ENCODE measurements at regions not wholly inside any gene's neighbourhood (a gene's known extent, or its start where the extent isn't known, plus 50 kb on each side); places are given as distances from the start of the nearest gene placed in this dataset.
"Not testable (repeated sequence)": the region's sequence is repeated elsewhere in the genome, so short reads cannot be mapped to it uniquely, and the experiment has no call there.

DNA sequence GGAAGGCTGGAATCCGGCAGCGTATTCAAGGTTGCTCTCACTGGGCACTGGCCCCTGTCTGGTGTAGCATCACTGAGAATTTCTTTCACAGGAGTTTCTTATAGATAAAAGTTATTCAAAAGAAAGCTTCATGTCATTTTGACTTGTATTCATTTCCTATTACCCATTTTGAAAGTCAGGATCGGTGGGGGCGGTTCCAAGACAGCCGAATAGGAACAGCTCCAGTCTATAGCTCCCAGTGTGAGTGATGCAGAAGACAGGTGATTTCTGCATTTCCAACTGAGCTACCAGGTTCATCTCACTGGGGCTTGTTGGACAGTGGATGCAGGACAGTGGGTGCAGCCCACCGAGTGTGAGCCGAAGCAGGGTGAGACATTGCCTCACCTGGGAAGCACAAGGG, 51.5 kb upstream of the CDC42EP3 start:
- H4K20me1 ChIP-seq (ENCODE audit: insufficient read depth, low read length, poor library complexity, severe bottlenecking); H3K4me2 ChIP-seq (ENCODE audit: low read depth, low read length, poor library complexity, severe bottlenecking); H3K79me2 ChIP-seq (ENCODE audit: insufficient read depth, low read length); H3F3A ChIP-seq (ENCODE audit: low read depth); H3K9me3 ChIP-seq (ENCODE audit: insufficient read depth, low read depth, low read length); H3K9me2 ChIP-seq (replicated peaks; ENCODE audit: low read depth, low read length); H3K36me3 ChIP-seq (ENCODE audit: insufficient read depth, low read length); H3K9ac ChIP-seq (ENCODE audit: low read depth, low read length, poor library complexity, severe bottlenecking); H3K27me3 ChIP-seq (ENCODE audit: insufficient read depth, low read length, poor library complexity, severe bottlenecking); H3K4me3 ChIP-seq (ENCODE audit: low read length, poor library complexity, severe bottlenecking); H2AFZ ChIP-seq (ENCODE audit: low read length): not testable (repeated sequence)
- H3K4me1 ChIP-seq (ENCODE audit: insufficient read depth, low read length, poor library complexity, severe bottlenecking): peaks cover 17% of the 10 kb centered on the region

DNA sequence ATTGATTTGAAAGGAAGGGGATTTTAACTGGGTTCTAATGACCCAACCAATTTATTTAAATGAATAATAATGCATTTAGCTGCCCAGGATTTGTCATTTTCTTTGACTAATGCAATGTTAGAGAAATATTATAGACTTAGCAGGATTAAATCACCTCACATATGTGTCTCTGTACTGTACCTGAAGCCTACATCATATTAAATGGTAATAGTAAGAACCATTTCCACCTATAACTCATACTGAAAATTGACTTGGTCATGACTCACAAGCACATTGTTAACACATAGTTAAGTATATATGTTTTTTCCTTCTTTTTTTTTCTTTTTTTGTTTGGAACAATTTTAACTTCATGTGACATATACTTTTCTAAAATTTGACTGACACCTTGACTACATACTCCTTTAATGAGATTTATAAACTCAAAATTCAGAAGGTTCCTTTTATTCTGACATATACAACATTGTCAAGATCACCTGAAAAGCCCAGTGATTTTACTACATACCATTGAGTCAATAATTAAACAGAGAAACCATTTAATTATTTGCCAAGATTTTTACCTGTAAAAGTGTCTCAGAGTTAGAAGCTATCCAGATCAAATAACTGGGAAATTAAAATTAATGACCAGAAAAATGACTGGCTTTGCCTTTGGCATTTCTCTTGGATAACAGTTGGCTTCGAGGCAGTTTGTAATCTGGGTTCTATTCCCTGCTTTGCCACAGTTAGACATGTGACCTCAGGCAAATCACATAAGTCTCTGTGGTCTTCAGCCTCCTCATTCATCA, 58.8 kb upstream of the CDC42EP3 start:
- no peak overlapping the region for H3K4me3 ChIP-seq (ENCODE audit: low read length, poor library complexity, severe bottlenecking)
- H4K20me1 ChIP-seq (ENCODE audit: insufficient read depth, low read length, poor library complexity, severe bottlenecking): no peaks in the 10 kb centered on the region
- H3K79me2 ChIP-seq (ENCODE audit: insufficient read depth, low read length): no peaks in the 10 kb centered on the region
- H2AFZ ChIP-seq (ENCODE audit: low read length): no peak overlapping the region
- no peaks in the 10 kb centered on the region for H3K36me3 ChIP-seq (ENCODE audit: insufficient read depth, low read length)
- H3K9ac ChIP-seq (ENCODE audit: low read depth, low read length, poor library complexity, severe bottlenecking): no peak overlapping the region
- H3F3A ChIP-seq (ENCODE audit: low read depth): no peaks in the 10 kb centered on the region
- H3K4me1 ChIP-seq (ENCODE audit: insufficient read depth, low read length, poor library complexity, severe bottlenecking): peaks cover 26% of the 10 kb centered on the region
- H3K9me3 ChIP-seq (ENCODE audit: insufficient read depth, low read depth, low read length): no peaks in the 10 kb centered on the region
- H3K9me2 ChIP-seq (replicated peaks; ENCODE audit: low read depth, low read length): no peaks in the 10 kb centered on the region
- no peak for TF ChIP-seq EZH2phosphoT487 (IDR thresholded peaks at IDR 0.05; ENCODE audit: borderline replicate concordance)
- TF ChIP-seq, protein P1, sequence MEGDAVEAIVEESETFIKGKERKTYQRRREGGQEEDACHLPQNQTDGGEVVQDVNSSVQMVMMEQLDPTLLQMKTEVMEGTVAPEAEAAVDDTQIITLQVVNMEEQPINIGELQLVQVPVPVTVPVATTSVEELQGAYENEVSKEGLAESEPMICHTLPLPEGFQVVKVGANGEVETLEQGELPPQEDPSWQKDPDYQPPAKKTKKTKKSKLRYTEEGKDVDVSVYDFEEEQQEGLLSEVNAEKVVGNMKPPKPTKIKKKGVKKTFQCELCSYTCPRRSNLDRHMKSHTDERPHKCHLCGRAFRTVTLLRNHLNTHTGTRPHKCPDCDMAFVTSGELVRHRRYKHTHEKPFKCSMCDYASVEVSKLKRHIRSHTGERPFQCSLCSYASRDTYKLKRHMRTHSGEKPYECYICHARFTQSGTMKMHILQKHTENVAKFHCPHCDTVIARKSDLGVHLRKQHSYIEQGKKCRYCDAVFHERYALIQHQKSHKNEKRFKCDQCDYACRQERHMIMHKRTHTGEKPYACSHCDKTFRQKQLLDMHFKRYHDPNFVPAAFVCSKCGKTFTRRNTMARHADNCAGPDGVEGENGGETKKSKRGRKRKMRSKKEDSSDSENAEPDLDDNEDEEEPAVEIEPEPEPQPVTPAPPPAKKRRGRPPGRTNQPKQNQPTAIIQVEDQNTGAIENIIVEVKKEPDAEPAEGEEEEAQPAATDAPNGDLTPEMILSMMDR (conservative IDR thresholded peaks at IDR 0.05; ENCODE audit: low read length): no peak
- H3K27me3 ChIP-seq (ENCODE audit: insufficient read depth, low read length, poor library complexity, severe bottlenecking): no peaks in the 10 kb centered on the region
- H3K4me2 ChIP-seq (ENCODE audit: low read depth, low read length, poor library complexity, severe bottlenecking): no peak overlapping the region

DNA sequence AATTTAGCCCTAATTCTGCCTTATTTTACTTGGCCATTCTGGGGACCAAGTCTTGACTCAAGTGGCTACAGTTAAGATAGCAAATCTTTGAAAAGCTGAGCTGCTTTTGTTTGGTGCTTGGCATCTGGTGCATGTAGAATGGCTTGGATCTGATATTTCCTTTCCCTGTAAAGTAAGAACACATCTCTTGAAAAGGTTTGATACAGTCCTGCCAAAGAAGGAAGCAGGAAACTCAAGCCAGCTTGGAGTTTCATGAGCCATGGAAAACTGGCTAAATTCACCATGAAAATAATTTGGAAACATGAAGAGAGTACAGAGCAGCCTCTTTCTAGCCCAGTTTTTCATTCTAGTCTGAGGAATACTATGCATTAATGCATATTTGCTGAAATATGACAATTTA, 61.0 kb upstream of the CDC42EP3 start:
- H3K79me2 ChIP-seq (ENCODE audit: insufficient read depth, low read length); H3K9me2 ChIP-seq (replicated peaks; ENCODE audit: low read depth, low read length); H3K4me2 ChIP-seq (ENCODE audit: low read depth, low read length, poor library complexity, severe bottlenecking); H3K36me3 ChIP-seq (ENCODE audit: insufficient read depth, low read length); H3K4me3 ChIP-seq (ENCODE audit: low read length, poor library complexity, severe bottlenecking); H3K9me3 ChIP-seq (ENCODE audit: insufficient read depth, low read depth, low read length); H4K20me1 ChIP-seq (ENCODE audit: insufficient read depth, low read length, poor library complexity, severe bottlenecking); H3K9ac ChIP-seq (ENCODE audit: low read depth, low read length, poor library complexity, severe bottlenecking); H3K27me3 ChIP-seq (ENCODE audit: insufficient read depth, low read length, poor library complexity, severe bottlenecking); H3F3A ChIP-seq (ENCODE audit: low read depth): not testable (repeated sequence)
- Histone ChIP-seq H3K4me1 (ENCODE audit: insufficient read depth, low read length, poor library complexity, severe bottlenecking) (peaks cover 37% of the 10 kb centered on the region), H2AFZ (ENCODE audit: low read length) (peak overlapping the region; percentile 28; the same call in 1 of the 2 replicates)

DNA sequence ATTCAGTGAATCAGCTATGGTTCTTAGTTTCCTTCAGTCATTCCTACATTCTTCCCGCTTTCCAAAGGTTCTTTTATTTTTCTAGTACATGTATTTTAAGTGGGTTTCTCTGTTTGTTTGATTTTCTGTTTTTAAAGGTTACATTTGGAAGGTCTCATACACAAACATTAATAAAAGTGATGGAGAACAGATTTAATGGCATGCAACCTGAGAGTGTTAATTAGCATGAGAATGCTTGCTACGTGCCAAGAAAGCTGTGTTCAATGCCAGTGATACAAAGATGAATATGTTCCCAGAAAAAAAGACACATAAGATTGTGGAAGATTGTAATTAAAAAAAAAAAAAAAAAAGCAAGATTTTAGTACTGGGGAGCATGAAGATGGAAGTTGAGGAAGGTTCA, 61.8 kb upstream of the CDC42EP3 start:
- Histone ChIP-seq H3K27me3 (ENCODE audit: insufficient read depth, low read length, poor library complexity, severe bottlenecking) (no peaks in the 10 kb centered on the region), H4K20me1 (ENCODE audit: insufficient read depth, low read length, poor library complexity, severe bottlenecking) (no peaks in the 10 kb centered on the region), H3K4me1 (ENCODE audit: insufficient read depth, low read length, poor library complexity, severe bottlenecking) (peaks cover 37% of the 10 kb centered on the region), H3K4me2 (ENCODE audit: low read depth, low read length, poor library complexity, severe bottlenecking) (no peak overlapping the region), H3K36me3 (ENCODE audit: insufficient read depth, low read length) (no peaks in the 10 kb centered on the region), H3K9me3 (ENCODE audit: insufficient read depth, low read depth, low read length) (no peaks in the 10 kb centered on the region), H3K79me2 (ENCODE audit: insufficient read depth, low read length) (no peaks in the 10 kb centered on the region), H3K9me2 (replicated peaks; ENCODE audit: low read depth, low read length) (no peaks in the 10 kb centered on the region), H3K4me3 (ENCODE audit: low read length, poor library complexity, severe bottlenecking) (no peak overlapping the region), H2AFZ (ENCODE audit: low read length) (no peak overlapping the region), H3F3A (ENCODE audit: low read depth) (no peaks in the 10 kb centered on the region), H3K9ac (ENCODE audit: low read depth, low read length, poor library complexity, severe bottlenecking) (no peak overlapping the region)
- TF ChIP-seq, protein P1 (conservative IDR thresholded peaks at IDR 0.05; ENCODE audit: low read length): no peak
- TF ChIP-seq EZH2phosphoT487 (IDR thresholded peaks at IDR 0.05; ENCODE audit: borderline replicate concordance): no peak

DNA sequence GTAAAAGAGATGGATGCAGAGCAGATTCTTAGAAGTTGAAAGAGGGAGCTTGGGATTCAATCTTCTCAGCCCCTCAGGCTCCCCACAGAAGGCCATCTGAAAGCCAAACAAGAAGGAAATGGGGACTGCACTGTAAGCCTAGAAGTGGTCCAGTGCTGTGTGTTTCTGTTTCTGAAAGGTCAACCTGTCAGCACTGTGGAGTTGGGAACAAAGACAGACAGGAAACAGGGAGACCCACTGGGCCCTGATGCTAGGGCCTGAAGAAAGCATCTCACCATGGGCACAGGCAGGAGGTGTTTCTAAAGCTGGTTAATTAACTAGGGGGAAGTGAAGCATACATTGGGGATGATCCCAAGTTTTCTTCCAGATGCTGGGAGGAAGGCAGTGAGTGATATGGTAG, 62.5 kb upstream of the CDC42EP3 start:
- H3K36me3 ChIP-seq (ENCODE audit: insufficient read depth, low read length); H4K20me1 ChIP-seq (ENCODE audit: insufficient read depth, low read length, poor library complexity, severe bottlenecking); H3K9me3 ChIP-seq (ENCODE audit: insufficient read depth, low read depth, low read length); H3K9me2 ChIP-seq (replicated peaks; ENCODE audit: low read depth, low read length); H3K4me3 ChIP-seq (ENCODE audit: low read length, poor library complexity, severe bottlenecking); H3F3A ChIP-seq (ENCODE audit: low read depth); H3K27me3 ChIP-seq (ENCODE audit: insufficient read depth, low read length, poor library complexity, severe bottlenecking); H3K9ac ChIP-seq (ENCODE audit: low read depth, low read length, poor library complexity, severe bottlenecking); H3K79me2 ChIP-seq (ENCODE audit: insufficient read depth, low read length): not testable (repeated sequence)
- H2AFZ ChIP-seq (ENCODE audit: low read length): peak overlapping the region; percentile 59; the same call in 1 of the 2 replicates
- peak overlapping the region; percentile 51 for H3K4me2 ChIP-seq (ENCODE audit: low read depth, low read length, poor library complexity, severe bottlenecking)
- peaks cover 37% of the 10 kb centered on the region for H3K4me1 ChIP-seq (ENCODE audit: insufficient read depth, low read length, poor library complexity, severe bottlenecking)

DNA sequence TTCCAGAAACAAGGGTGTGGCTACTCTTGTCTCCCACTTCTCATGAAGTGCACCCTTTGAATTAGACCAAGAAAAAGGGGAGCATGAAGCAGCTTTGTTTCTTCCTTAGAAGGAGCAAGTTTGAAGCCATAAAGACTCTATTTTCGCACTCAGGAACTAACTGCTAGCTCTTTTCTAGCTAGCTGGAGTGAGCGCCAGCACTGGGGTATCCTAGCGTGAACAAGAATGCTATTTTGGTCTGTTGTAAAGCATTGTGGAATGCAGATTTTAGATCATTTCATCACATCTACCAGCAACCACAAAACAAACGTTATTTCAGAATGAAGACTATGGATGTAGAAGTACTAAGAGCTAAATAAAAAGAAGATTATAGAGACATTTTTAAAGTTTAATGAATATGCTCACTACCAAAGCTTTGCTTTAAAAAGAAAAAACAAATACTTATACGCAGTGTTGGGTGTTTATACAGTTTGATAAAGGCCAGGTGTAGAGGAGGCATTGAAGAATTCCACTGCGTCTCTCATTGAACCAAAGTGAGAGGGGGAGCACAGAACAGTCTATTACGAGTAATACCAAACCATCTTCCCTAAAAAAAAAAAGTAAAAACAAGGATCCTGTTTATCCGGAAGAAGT, 63.6 kb upstream of the CDC42EP3 start:
- H2AFZ ChIP-seq (ENCODE audit: low read length); H3K79me2 ChIP-seq (ENCODE audit: insufficient read depth, low read length); H3K27me3 ChIP-seq (ENCODE audit: insufficient read depth, low read length, poor library complexity, severe bottlenecking); H3K9me3 ChIP-seq (ENCODE audit: insufficient read depth, low read depth, low read length); H3K9me2 ChIP-seq (replicated peaks; ENCODE audit: low read depth, low read length); H4K20me1 ChIP-seq (ENCODE audit: insufficient read depth, low read length, poor library complexity, severe bottlenecking); H3F3A ChIP-seq (ENCODE audit: low read depth); H3K36me3 ChIP-seq (ENCODE audit: insufficient read depth, low read length): not testable (repeated sequence)
- Histone ChIP-seq H3K9ac (ENCODE audit: low read depth, low read length, poor library complexity, severe bottlenecking) (peak overlapping the region; percentile 18), H3K4me2 (ENCODE audit: low read depth, low read length, poor library complexity, severe bottlenecking) (peak overlapping the region; percentile 51), H3K4me3 (ENCODE audit: low read length, poor library complexity, severe bottlenecking) (peak overlapping the region; percentile 39), H3K4me1 (ENCODE audit: insufficient read depth, low read length, poor library complexity, severe bottlenecking) (peaks cover 38% of the 10 kb centered on the region)

Measured in Loucy (cell line).